GM12878 (cell line): ENCODE measurements at regions not wholly inside any gene's neighbourhood (a gene's known extent, or its start where the extent isn't known, plus 50 kb on each side); places are given as distances from the start of the nearest gene placed in this dataset.

Source experiments
- ATAC-seq: fragments of 200-7000 bp; cut with Tn5 transposase; 3 replicates; pipeline ENCODE4 v1.9.1; 2020; ENCODE audit warnings: mild to moderate bottlenecking, moderate library complexity
- BruUV-seq: library from RNA; stranded (reverse); fragments of 400-500 nt; replicated peaks from 2 replicates; lab custom pipeline; 2021; lab: Mats Ljungman, UMichigan
- CTCF ChIA-PET: fragments of 300-600 bp; sonication (Branson Sonifier 250); formaldehyde crosslinking; extraction: SDS; loops from one replicate; lab custom pipeline; 2021; ENCODE audit warnings: inconsistent platforms; lab: Yijun Ruan, JAX
- POLR2A ChIA-PET: fragments of 350-600 bp; formaldehyde crosslinking; extraction: SDS; loops from one replicate; lab custom pipeline; 2021; ENCODE audit warnings: inconsistent platforms; lab: Charles Lee
- RAD21 ChIA-PET: fragments of 300-600 bp; sonication (Branson Sonifier 250); formaldehyde crosslinking; loops from one replicate; lab custom pipeline; 2023; ENCODE audit warnings: antibody characterized with exemption; ENCODE audit not compliant: unreplicated experiment; lab: Charles Lee
- SMC1A ChIA-PET: fragments of 300-600 bp; sonication (Branson Sonifier 250); formaldehyde crosslinking; loops from one replicate; lab custom pipeline; 2023; ENCODE audit not compliant: unreplicated experiment, uncharacterized antibody; lab: Charles Lee
- DNase-seq: peaks from one replicate; pipeline ENCODE4 v3.0.0-alpha.2; 2011; ENCODE audit warnings: low read depth, low spot score
- FAIRE-seq: peaks from 3 replicates; lab custom pipeline; 2011; peaks lifted over from hg19 to GRCh38; lab: Jason Lieb, UNC
- H2AFZ ChIP-seq: 2 replicates; pipeline ENCODE4 v1.6.0; 2011; ENCODE audit warnings: low read depth, low read length, control low read depth; ENCODE audit not compliant: control insufficient read depth
- H3K27ac ChIP-seq: 2 replicates; pipeline ENCODE4 v1.5.1; 2011; ENCODE audit warnings: control low read depth; ENCODE audit not compliant: control insufficient read depth, insufficient read depth
- H3K27me3 ChIP-seq, 2 experiments: replicated peaks in 1 of 2; 2 replicates each; pipeline versions ENCODE4 v1.6.0 to v1.6.1; 2011; ENCODE audit warnings: low read length in 1 of 2; ENCODE audit not compliant: control insufficient read depth in 2 of 2, insufficient read depth in 2 of 2
- H3K36me3 ChIP-seq, 2 experiments: 2 replicates each; pipeline ENCODE4 v1.5.1; 2011; ENCODE audit warnings: low read length in 1 of 2; ENCODE audit not compliant: control insufficient read depth in 2 of 2, insufficient read depth in 2 of 2
- H3K4me1 ChIP-seq: 2 replicates; pipeline ENCODE4 v1.6.1; 2011; ENCODE audit warnings: mild to moderate bottlenecking, low read length, moderate library complexity, mixed read lengths; ENCODE audit not compliant: control insufficient read depth, insufficient read depth
- H3K4me2 ChIP-seq: 2 replicates; pipeline ENCODE4 v1.6.0; 2011; ENCODE audit warnings: control low read depth; ENCODE audit not compliant: control insufficient read depth, insufficient read depth
- H3K4me3 ChIP-seq: fragments of 200-600 bp; sonication (generic); 2 replicates; pipeline ENCODE4 v1.5.1; 2016
- H3K79me2 ChIP-seq: 2 replicates; pipeline ENCODE4 v1.6.0; 2011; ENCODE audit warnings: low read length; ENCODE audit not compliant: control insufficient read depth, insufficient read depth
- H3K9ac ChIP-seq: 2 replicates; pipeline ENCODE4 v1.8.0; 2011; ENCODE audit warnings: low read length, control low read depth, mixed read lengths; ENCODE audit not compliant: control insufficient read depth, insufficient read depth
- H3K9me3 ChIP-seq: replicated peaks from 3 replicates; pipeline ENCODE4 v1.5.1; 2011; ENCODE audit warnings: mild to moderate bottlenecking, low read length; ENCODE audit not compliant: control insufficient read depth, insufficient read depth
- H4K20me1 ChIP-seq: 2 replicates; pipeline ENCODE4 v1.6.0; 2011; ENCODE audit not compliant: control insufficient read depth, insufficient read depth
- BRCA1 ChIP-seq: IDR thresholded peaks from 2 replicates; pipeline ENCODE4 v1.6.1; 2011; ENCODE audit warnings: low read depth, low read length, improper control_type of control experiment
- EP300 ChIP-seq, 2 experiments: fragments of 150-350 bp in 1 of 2; IDR thresholded peaks; 2 replicates each; pipeline ENCODE4 v1.6.1; 2011 to 2012; ENCODE audit warnings: low read depth in 2 of 2, low read length in 2 of 2, borderline replicate concordance in 1 of 2, improper control_type of control experiment in 1 of 2, inconsistent platforms in 1 of 2; ENCODE audit not compliant: control insufficient read depth in 1 of 2
- HDAC2 ChIP-seq: fragments of 200-600 bp; sonication (generic); IDR thresholded peaks from 2 replicates; pipeline ENCODE4 v1.6.1; 2017
- HDAC6 ChIP-seq: fragments of 200-600 bp; sonication (generic); IDR thresholded peaks from one replicate; pipeline ENCODE4 v1.8.0; 2017; ENCODE audit warnings: antibody characterized with exemption; ENCODE audit not compliant: unreplicated experiment
- IKZF2 ChIP-seq, 2 experiments: fragments of 450-650 bp; IDR thresholded peaks; 2 replicates each; pipeline ENCODE4 v1.6.1; 2017; ENCODE audit warnings: mild to moderate bottlenecking in 2 of 2, moderate library complexity in 2 of 2
- MEF2A ChIP-seq: IDR thresholded peaks from 2 replicates; pipeline ENCODE4 v1.6.1; 2011; ENCODE audit warnings: low read depth, mild to moderate bottlenecking, low read length, moderate library complexity; ENCODE audit not compliant: insufficient read depth
- RELA ChIP-seq: fragments of 450-650 bp; IDR thresholded peaks from 2 replicates; pipeline ENCODE4 v1.8.0; 2014; ENCODE audit warnings: borderline replicate concordance; ENCODE audit not compliant: partially characterized antibody
- TCF3 ChIP-seq: IDR thresholded peaks from 2 replicates; pipeline ENCODE4 v1.6.1; 2012; ENCODE audit warnings: low read depth, mild to moderate bottlenecking, low read length, borderline replicate concordance; ENCODE audit not compliant: insufficient read depth
- whole genome bisulfite sequencing: methylation state at CpG from one replicate; pipeline ENCODE4 v1.1.6; 2016; ENCODE audit warnings: low lambda C conversion rate; ENCODE audit not compliant: insufficient replicate concordance, insufficient coverage; ENCODE audit errors: missing lambda C conversion rate; 5-methylcytosine and 5-hydroxymethylcytosine counted together
- in situ Hi-C: fragments of 300-500 bp; cut with MboI; formaldehyde crosslinking; loops from 9 replicates; pipeline ENCODE4 v1.14.3; 2018; ENCODE audit warnings: mixed read lengths
- intact Hi-C: fragments of 100-400 bp; cut with micrococcal nuclease; formaldehyde crosslinking; loops from one replicate; pipeline ENCODE4 v1.14.2; 2022; ENCODE audit not compliant: unreplicated experiment
- TF ChIP-seq, protein P1 (sequence below): IDR thresholded peaks from 2 replicates; pipeline ENCODE4 v1.6.1; 2011; ENCODE audit warnings: borderline replicate concordance, low read depth, mild to moderate bottlenecking, moderate library complexity, low read length; ENCODE audit not compliant: insufficient read depth, poor library complexity, severe bottlenecking

DNA sequence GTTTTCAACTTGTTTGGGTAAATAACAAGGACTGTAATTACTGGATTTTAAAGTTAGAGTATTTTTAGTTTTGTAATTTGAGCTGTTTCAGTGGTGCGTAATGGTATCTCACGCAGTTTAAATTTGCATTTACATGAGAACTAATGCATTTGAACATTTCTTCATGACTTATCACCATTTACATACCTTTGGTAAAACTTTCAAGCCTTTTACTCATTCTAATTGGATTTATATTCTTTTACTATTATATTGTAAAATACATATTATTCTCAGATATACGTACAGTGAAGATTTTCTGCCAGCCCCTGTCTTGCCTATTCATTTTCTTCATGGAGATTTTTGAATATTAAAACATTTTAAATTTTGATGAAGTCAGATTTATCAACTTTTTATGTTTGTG, 703.8 kb downstream of the MECOM start:
- no peaks in the 10 kb centered on the region for H4K20me1 ChIP-seq
- 69% methylated on average over 3 of the region's 3 CpGs for WGBS
- H3K9ac ChIP-seq = no peak overlapping the region
- ChIA-PET CTCF (no interaction called here), RAD21 (no interaction called here), SMC1A (no interaction called here), POLR2A (no interaction called here)
- no peaks in the 10 kb centered on the region for H3K79me2 ChIP-seq
- H3K27ac ChIP-seq = no peak overlapping the region
- no peaks in the 10 kb centered on the region for H3K36me3 ChIP-seq
- H3K27me3 ChIP-seq = no peaks in the 10 kb centered on the region
- H3K4me1 ChIP-seq = no peaks in the 10 kb centered on the region
- no peak for ATAC-seq
- no peak overlapping the region for H3K4me3 ChIP-seq
- DNase-seq = no peak
- no TSS peak for BruUV-seq
- H3K4me2 ChIP-seq = no peak overlapping the region
- TF ChIP-seq BRCA1 = no peak
- TF ChIP-seq TCF3 = no peak
- TF ChIP-seq HDAC6 = no peak
- TF ChIP-seq HDAC2 = no peak
- no peak for TF ChIP-seq MEF2A
- no peak for TF ChIP-seq EP300 (IDR thresholded peaks at IDR 0.05; ENCODE audit: borderline replicate concordance in 1 of 2, control insufficient read depth in 1 of 2, low read depth in 2 of 2, low read length in 2 of 2)
- no peak for TF ChIP-seq IKZF2 (IDR thresholded peaks at IDR 0.05)
- no peak for TF ChIP-seq RELA
- TF ChIP-seq, protein P1, sequence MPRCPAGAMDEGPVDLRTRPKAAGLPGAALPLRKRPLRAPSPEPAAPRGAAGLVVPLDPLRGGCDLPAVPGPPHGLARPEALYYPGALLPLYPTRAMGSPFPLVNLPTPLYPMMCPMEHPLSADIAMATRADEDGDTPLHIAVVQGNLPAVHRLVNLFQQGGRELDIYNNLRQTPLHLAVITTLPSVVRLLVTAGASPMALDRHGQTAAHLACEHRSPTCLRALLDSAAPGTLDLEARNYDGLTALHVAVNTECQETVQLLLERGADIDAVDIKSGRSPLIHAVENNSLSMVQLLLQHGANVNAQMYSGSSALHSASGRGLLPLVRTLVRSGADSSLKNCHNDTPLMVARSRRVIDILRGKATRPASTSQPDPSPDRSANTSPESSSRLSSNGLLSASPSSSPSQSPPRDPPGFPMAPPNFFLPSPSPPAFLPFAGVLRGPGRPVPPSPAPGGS = no peak
- no peaks in the 10 kb centered on the region for H3K9me3 ChIP-seq
- intact Hi-C loops (no loop called here), in situ Hi-C loops (no loop called here)
- no peak for FAIRE-seq
- no peak overlapping the region for H2AFZ ChIP-seq
